ACC112 (cell line): ENCODE measurements at regions not wholly inside any gene's neighbourhood (a gene's known extent, or its start where the extent isn't known, plus 50 kb on each side); places are given as distances from the start of the nearest gene placed in this dataset.

Experiments used
- H2AFZ ChIP-seq: fragments of 200-600 bp; sonication (generic); one replicate; pipeline ENCODE4 v1.6.0; 2017; ENCODE audit warnings: antibody characterized with exemption, low read length; ENCODE audit not compliant: unreplicated experiment
- H3K27ac ChIP-seq: fragments of 200-600 bp; sonication (generic); 2 replicates; pipeline ENCODE4 v1.5.1; 2014; ENCODE audit warnings: low read depth, mild to moderate bottlenecking, antibody characterized with exemption, low read length, moderate library complexity
- H3K27me3 ChIP-seq: fragments of 200-600 bp; sonication (generic); 2 replicates; pipeline ENCODE4 v1.6.1; 2014; ENCODE audit warnings: mild to moderate bottlenecking, antibody characterized with exemption, low read length, moderate library complexity, mixed read lengths; ENCODE audit not compliant: insufficient read depth
- H3K36me3 ChIP-seq: fragments of 200-600 bp; sonication (generic); 2 replicates; pipeline ENCODE4 v1.6.1; 2016; ENCODE audit warnings: mild to moderate bottlenecking, antibody characterized with exemption, low read length, moderate library complexity, mixed read lengths; ENCODE audit not compliant: insufficient read depth
- H3K4me1 ChIP-seq: fragments of 200-600 bp; sonication (generic); one replicate; pipeline ENCODE4 v1.6.1; 2016; ENCODE audit warnings: low read length, mixed read lengths; ENCODE audit not compliant: insufficient read depth, unreplicated experiment, control insufficient read depth
- H3K4me3 ChIP-seq: fragments of 200-600 bp; sonication (generic); 2 replicates; pipeline ENCODE4 v1.5.1; 2014; ENCODE audit warnings: mild to moderate bottlenecking, low read depth, low read length
- H3K79me2 ChIP-seq: fragments of 200-600 bp; sonication (generic); one replicate; pipeline ENCODE4 v1.6.0; 2016; ENCODE audit warnings: low read length; ENCODE audit not compliant: control insufficient read depth, unreplicated experiment, insufficient read depth

GRCh38 chr2:62303788-62304187 is 107.9 kb downstream of the B3GNT2 start:
- H3K4me1 ChIP-seq: peaks cover 13% of the 10 kb centered on the region
- no peak overlapping the region for H3K27ac ChIP-seq
- H3K4me3 ChIP-seq: no peak overlapping the region

DNA sequence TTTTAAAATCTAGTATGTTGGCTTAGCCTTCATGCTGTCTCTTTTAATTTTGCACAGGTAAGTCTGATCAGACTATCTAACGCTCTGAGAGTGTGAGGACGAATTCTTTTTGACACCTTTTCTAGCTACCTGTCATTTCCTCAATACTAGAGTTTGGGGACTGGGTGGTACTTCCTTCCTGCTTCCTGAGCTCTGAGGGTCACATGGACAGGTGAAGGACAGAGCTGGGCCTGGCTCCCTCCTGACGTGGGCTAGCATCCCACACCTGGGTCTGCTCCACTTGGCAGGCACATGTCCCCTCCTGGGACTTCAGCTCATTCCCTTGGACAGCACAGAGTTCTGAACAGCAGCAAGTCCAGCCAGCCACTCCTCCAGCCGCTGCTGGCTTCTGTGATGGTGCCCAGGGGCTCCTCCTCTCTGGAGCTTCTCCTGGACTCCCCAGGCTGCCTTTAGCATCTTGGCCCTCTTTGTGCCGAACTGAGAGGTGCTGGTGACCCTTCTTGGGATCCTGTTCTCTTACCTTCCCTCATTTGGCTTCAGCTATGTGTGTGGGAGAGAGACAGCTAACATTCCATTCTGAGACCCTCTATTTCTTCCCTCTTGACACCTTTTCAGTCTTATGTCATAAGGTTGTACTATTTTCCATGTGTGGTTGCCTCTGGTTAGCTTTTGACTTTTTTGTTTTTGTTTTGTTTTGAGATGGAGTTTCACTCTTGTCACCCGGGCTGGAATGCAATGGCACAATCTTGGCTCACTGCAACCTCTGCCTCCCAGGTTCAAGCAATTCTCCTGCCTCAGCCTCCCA is 106.9 kb downstream of the B3GNT2 start:
- Histone ChIP-seq H3K4me3 (no peak overlapping the region), H2AFZ (no peak overlapping the region), H3K79me2 (no peaks in the 10 kb centered on the region), H3K36me3 (no peaks in the 10 kb centered on the region), H3K27me3 (no peaks in the 10 kb centered on the region), H3K27ac (no peak overlapping the region), H3K4me1 (peaks cover 13% of the 10 kb centered on the region)

More at GRCh38 chr2:62303788-62304187, 107.9 kb downstream of the B3GNT2 start:
- Histone ChIP-seq H3K36me3 (no peaks in the 10 kb centered on the region), H3K79me2 (no peaks in the 10 kb centered on the region), H2AFZ (no peak overlapping the region), H3K27me3 (no peaks in the 10 kb centered on the region)

GRCh38 chr2:62300925-62301324 is 105.0 kb downstream of the B3GNT2 start:
- no peak overlapping the region for H3K27ac ChIP-seq

DNA sequence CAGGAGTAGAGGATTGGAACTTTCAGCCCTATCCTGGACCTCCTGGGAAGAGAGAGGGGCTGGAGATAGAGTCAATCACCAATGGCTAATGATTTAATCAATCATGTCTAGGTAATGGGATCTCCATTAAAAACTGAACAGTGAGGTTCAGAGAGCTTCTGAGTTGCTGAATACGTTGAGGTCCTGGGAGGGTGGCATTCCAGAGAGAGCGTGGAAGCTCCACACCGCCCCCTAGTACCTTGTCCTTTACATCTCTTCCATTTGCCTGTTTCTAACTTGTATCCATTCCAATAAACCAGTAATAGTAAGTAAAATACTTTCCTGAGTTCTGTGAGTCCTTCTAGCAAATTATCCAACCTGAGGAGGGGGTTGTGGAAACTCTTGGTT is 101.7 kb downstream of the B3GNT2 start:
- H3K4me3 ChIP-seq: no peak overlapping the region
- no peaks in the 10 kb centered on the region for H3K36me3 ChIP-seq
- no peak overlapping the region for H3K27ac ChIP-seq
- peaks cover 7% of the 10 kb centered on the region for H3K4me1 ChIP-seq
- no peaks in the 10 kb centered on the region for H3K27me3 ChIP-seq
- no peak overlapping the region for H2AFZ ChIP-seq
- H3K79me2 ChIP-seq: no peaks in the 10 kb centered on the region

More at GRCh38 chr2:62300925-62301324, 105.0 kb downstream of the B3GNT2 start:
- no peak overlapping the region for H2AFZ ChIP-seq
- H3K4me1 ChIP-seq: peaks cover 7% of the 10 kb centered on the region
- H3K36me3 ChIP-seq: no peaks in the 10 kb centered on the region
- H3K27me3 ChIP-seq: no peaks in the 10 kb centered on the region
- H3K4me3 ChIP-seq: no peak overlapping the region
- no peaks in the 10 kb centered on the region for H3K79me2 ChIP-seq

- no peak overlapping the region for H2AFZ ChIP-seq
- H3K4me3 ChIP-seq: no peak overlapping the region
- no peaks in the 10 kb centered on the region for H3K79me2 ChIP-seq
- H3K4me1 ChIP-seq: peaks cover 7% of the 10 kb centered on the region
- H3K36me3 ChIP-seq: no peaks in the 10 kb centered on the region
- no peak overlapping the region for H3K27ac ChIP-seq
- H3K27me3 ChIP-seq: no peaks in the 10 kb centered on the region
Observed at GRCh38 chr2:62296832-62297623, 101.1 kb downstream of the B3GNT2 start.

GRCh38 chr2:62296034-62296831 is 100.3 kb downstream of the B3GNT2 start:
- Histone ChIP-seq H2AFZ (no peak overlapping the region), H3K4me1 (peaks cover 7% of the 10 kb centered on the region), H3K27ac (no peak overlapping the region), H3K4me3 (no peak overlapping the region), H3K27me3 (no peaks in the 10 kb centered on the region), H3K79me2 (no peaks in the 10 kb centered on the region), H3K36me3 (no peaks in the 10 kb centered on the region)

DNA sequence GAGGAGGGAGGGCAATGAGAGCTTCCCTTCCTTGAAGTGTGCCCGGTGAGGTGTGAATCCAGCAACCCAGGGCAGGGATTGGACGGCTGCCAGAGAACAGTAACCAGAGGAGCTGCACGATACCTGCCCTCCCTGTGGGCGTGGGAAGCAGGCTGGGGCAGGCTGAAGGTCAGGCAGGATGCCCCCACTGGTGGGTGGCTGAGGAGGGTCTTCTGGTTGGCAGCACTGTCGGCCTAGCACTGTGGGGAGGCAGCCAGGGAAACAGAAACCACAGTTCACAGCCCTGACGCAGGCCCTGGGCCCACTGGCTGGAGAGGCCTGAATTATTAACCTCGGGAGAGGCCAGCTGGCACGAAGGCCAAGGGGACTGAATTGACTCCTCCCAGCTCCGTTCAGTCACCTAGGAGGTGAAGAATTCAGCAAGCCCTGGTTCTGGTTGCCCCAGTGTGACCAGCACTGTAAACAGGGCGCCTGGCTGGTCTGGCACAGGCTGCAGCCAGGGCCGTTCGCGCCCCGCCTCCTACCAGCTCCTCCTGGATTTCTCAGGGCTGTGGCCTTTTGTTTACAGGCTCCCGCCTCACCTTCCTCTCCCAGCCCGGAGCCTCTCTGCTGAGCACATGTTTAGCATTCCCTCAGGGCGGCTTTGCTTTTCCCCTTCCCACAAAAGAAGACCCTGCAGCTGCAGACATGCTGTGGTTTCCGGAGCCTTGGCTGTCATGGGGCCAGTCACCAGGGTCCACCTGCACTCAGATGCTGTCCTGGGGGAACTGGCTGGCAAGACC is 97.8 kb downstream of the B3GNT2 start:
- Histone ChIP-seq H3K4me3 (no peak overlapping the region), H2AFZ (peak overlapping the region; percentile 56), H3K79me2 (no peaks in the 10 kb centered on the region), H3K27ac (no peak overlapping the region), H3K27me3 (no peaks in the 10 kb centered on the region), H3K36me3 (no peaks in the 10 kb centered on the region), H3K4me1 (peaks cover 8% of the 10 kb centered on the region)

DNA sequence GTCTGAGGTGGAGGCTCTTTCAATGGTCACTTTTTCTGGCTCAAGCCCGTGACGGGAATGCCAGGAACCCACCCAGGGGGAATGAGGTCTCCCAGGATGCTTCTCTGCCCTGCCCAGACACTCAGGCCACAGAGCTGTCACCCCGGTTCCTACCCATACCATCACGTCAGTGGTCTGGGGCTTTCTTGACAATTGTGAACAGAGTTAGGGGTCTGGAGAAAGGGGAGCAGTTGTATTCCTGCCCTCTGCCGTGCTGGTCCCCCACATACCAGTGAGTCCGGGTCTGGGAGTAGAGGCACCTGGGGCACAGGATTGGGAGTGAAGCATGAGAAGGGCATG is 97.2 kb downstream of the B3GNT2 start:
- Histone ChIP-seq H3K36me3 (no peaks in the 10 kb centered on the region), H2AFZ (no peak overlapping the region), H3K27ac (no peak overlapping the region)

DNA sequence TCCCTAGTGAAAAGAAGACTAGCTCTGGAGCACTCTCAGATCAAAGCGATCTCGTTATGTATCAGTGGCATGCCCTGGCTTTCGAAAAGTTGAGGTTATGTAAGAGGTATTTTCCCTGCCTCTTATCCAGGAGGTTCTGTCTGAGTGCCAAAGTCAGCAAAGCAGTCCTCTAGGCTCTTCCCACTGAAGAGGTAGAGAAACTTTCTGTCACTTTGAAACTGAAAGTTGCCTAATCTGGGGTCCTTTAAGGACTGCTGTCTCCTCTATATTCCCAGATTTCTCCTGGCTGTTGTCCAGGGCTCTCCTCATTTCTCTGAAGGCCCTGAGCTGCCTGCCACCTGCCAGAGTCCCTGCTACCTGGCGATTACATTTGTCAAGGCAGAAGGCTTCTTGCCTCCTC is 96.3 kb downstream of the B3GNT2 start:
- Histone ChIP-seq H3K79me2 (no peaks in the 10 kb centered on the region), H3K27me3 (no peaks in the 10 kb centered on the region), H3K4me3 (no peak overlapping the region), H3K4me1 (peaks cover 20% of the 10 kb centered on the region), H2AFZ (peak overlapping the region; percentile 46), H3K27ac (no peak overlapping the region), H3K36me3 (no peaks in the 10 kb centered on the region)

More for the DNA sequence above, 97.2 kb downstream of the B3GNT2 start:
- H3K4me3 ChIP-seq: no peak overlapping the region
- H3K27me3 ChIP-seq: no peaks in the 10 kb centered on the region
- H3K79me2 ChIP-seq: no peaks in the 10 kb centered on the region
- H3K4me1 ChIP-seq: peaks cover 13% of the 10 kb centered on the region
